ENCODE measurements at regions not wholly inside any gene's neighbourhood (a gene's known extent, or its start where the extent isn't known, plus 50 kb on each side); places are given as distances from the start of the nearest gene placed in this dataset.

- Histone ChIP-seq H3K14ac (ENCODE audit: insufficient read length) (no peak overlapping the region), H3K4ac (replicated peaks; ENCODE audit: insufficient read length, low read depth, low read length) (no peak overlapping the region), H2AFZ (ENCODE audit: low read length) (no peak overlapping the region), H3K18ac (ENCODE audit: extremely low read depth, low read length) (no peak overlapping the region), H2BK15ac (ENCODE audit: low read length) (no peak overlapping the region), H3K4me3 (ENCODE audit: extremely low read depth in 1 of 4, insufficient read depth in 2 of 4, low read depth in 3 of 4, low read length in 4 of 4) (no peak overlapping the region), H3K79me2 (ENCODE audit: control insufficient read depth in 1 of 2, insufficient read depth in 2 of 2, low read length in 2 of 2) (no peaks in the 10 kb centered on the region), H3K36me3 (ENCODE audit: control insufficient read depth in 2 of 4, insufficient read depth in 4 of 4, low read length in 3 of 4) (no peaks in the 10 kb centered on the region), H2AK5ac (ENCODE audit: low read depth, low read length) (no peak overlapping the region), H2BK120ac (replicated peaks; ENCODE audit: low read depth, low read length) (no peak overlapping the region), H4K5ac (ENCODE audit: insufficient read length, low read depth, low read length) (no peak overlapping the region), H2BK5ac (ENCODE audit: low read depth, low read length) (no peak overlapping the region), H3K9me3 (ENCODE audit: insufficient read depth in 2 of 2, low read depth in 1 of 2, low read length in 1 of 2) (no peaks in the 10 kb centered on the region), H3K27me3 (replicated peaks in 1 of 4; ENCODE audit: control insufficient read depth in 3 of 4, extremely low read depth in 1 of 4, insufficient read depth in 3 of 4, low read length in 3 of 4) (no peaks in the 10 kb centered on the region), H3K79me1 (ENCODE audit: low read depth, low read length) (no peaks in the 10 kb centered on the region), H3K27ac (ENCODE audit: low read depth, low read length) (no peak overlapping the region), H4K91ac (replicated peaks; ENCODE audit: insufficient read length, low read length) (no peak overlapping the region), H3K4me2 (ENCODE audit: insufficient read depth in 1 of 2, low read depth in 2 of 2, low read length in 2 of 2) (no peak overlapping the region), H4K20me1 (replicated peaks in 1 of 2; ENCODE audit: control insufficient read depth in 1 of 2, insufficient read depth in 2 of 2, low read length in 2 of 2) (no peaks in the 10 kb centered on the region), H4K8ac (ENCODE audit: extremely low read depth, insufficient read depth, low read length) (no peak overlapping the region), H3K56ac (replicated peaks; ENCODE audit: insufficient read length, low read depth, low read length) (no peak overlapping the region), H3K4me1 (replicated peaks in 1 of 4; ENCODE audit: control insufficient read depth in 3 of 4, insufficient read depth in 4 of 4, low read length in 3 of 4) (no peaks in the 10 kb centered on the region), H3K23me2 (ENCODE audit: low read depth, low read length) (no peaks in the 10 kb centered on the region), H3K9ac (replicated peaks in 1 of 4; ENCODE audit: extremely low read depth in 1 of 4, low read depth in 3 of 4, low read length in 3 of 4) (no peak overlapping the region), H3K23ac (ENCODE audit: insufficient read length) (no peak overlapping the region), H2BK20ac (ENCODE audit: low read length) (no peak overlapping the region), H2BK12ac (ENCODE audit: low read depth, low read length) (no peak overlapping the region)
- ChIA-PET POLR2A (ENCODE audit: partially characterized antibody) (interaction anchor here (0.6 kb wide), 1 partner anchor 758 kb away, joined by 5 read pairs; no protein-coding TSS in a partner anchor), CTCF (ENCODE audit: partially characterized antibody) (interaction anchor here (1.1 kb wide), 1 partner anchor 497 kb away, joined by 3 read pairs; no protein-coding TSS in a partner anchor)
- FAIRE-seq (no peak), DNase-seq (ENCODE audit: low read depth in 1 of 2, low spot score in 2 of 2) (no peak)
- WGBS, 2 experiments (ENCODE audit: extremely low coverage in 1 of 2, insufficient coverage in 1 of 2, insufficient read length in 1 of 2, insufficient replicate concordance in 2 of 2, low coverage in 1 of 2, low lambda C conversion rate in 2 of 2, missing lambda C conversion rate in 1 of 2) = 90% methylated on average over 1 of the region's 1 CpG; no CpG with 5 or more reads in 1 of the 2 experiments
- TF ChIP-seq KDM1A (IDR thresholded peaks at IDR 0.05; ENCODE audit: borderline replicate concordance, low read length) = no peak
- TF ChIP-seq RBBP5 (IDR thresholded peaks at IDR 0.05; ENCODE audit: borderline replicate concordance, low read depth, low read length) = no peak
- TF ChIP-seq FOSL1 (IDR thresholded peaks at IDR 0.05; ENCODE audit: insufficient read depth, low read depth, low read length) = no peak
- TF ChIP-seq HDAC6 (IDR thresholded peaks at IDR 0.05; ENCODE audit: low read depth, low read length) = no peak
- no peak for TF ChIP-seq CREB1 (IDR thresholded peaks at IDR 0.05)
- TF ChIP-seq ASH2L (IDR thresholded peaks at IDR 0.05; ENCODE audit: low read length) = no peak
- TF ChIP-seq ATF3 (IDR thresholded peaks at IDR 0.05; ENCODE audit: insufficient read depth, low read depth, low read length) = no peak
- no peak for TF ChIP-seq POU5F1 (IDR thresholded peaks at IDR 0.05; ENCODE audit: low read depth, low read length)
- TF ChIP-seq SUZ12 (IDR thresholded peaks at IDR 0.05; ENCODE audit: low read length) = no peak
- TF ChIP-seq RNF2 (IDR thresholded peaks at IDR 0.05; ENCODE audit: borderline replicate concordance, low read depth, low read length, missing control alignments, poor library complexity, severe bottlenecking) = no peak
- TF ChIP-seq JUND (IDR thresholded peaks at IDR 0.05; ENCODE audit: low read length) = no peak
Measured at GRCh38 chr13:53747825-53748224, 719.2 kb downstream of the OLFM4 start.
